ENCODE measurements at regions not wholly inside any gene's neighbourhood (a gene's known extent, or its start where the extent isn't known, plus 50 kb on each side); places are given as distances from the start of the nearest gene placed in this dataset.
"Not testable (repeated sequence)": the region's sequence is repeated elsewhere in the genome, so short reads cannot be mapped to it uniquely, and the experiment has no call there.

GRCh38 chr6:49110916-49111315, 352.1 kb downstream of the MMUT start:
- Histone ChIP-seq H3K4me3 (ENCODE audit: low read length in 2 of 2) (no peak overlapping the region), H3K27me3 (ENCODE audit: control insufficient read depth in 1 of 2, insufficient read depth in 2 of 2, low read length in 1 of 2) (no peaks in the 10 kb centered on the region), H3K27ac (ENCODE audit: low read depth in 1 of 2, low read length in 2 of 2) (no peak overlapping the region), H3K4me1 (ENCODE audit: control insufficient read depth in 1 of 2, insufficient read depth in 2 of 2, low read length in 2 of 2) (no peaks in the 10 kb centered on the region), H3K9me3 (ENCODE audit: control insufficient read depth, low read length) (peaks cover 2% of the 10 kb centered on the region), H3K36me3 (ENCODE audit: control insufficient read depth in 1 of 2, insufficient read depth in 2 of 2, low read length in 1 of 2) (no peaks in the 10 kb centered on the region)
- intact Hi-C loops (cut with DNase I), result no loop called here
- 96% methylated on average over 2 of the region's 2 CpGs for WGBS, 2 donors
- ATAC-seq (ENCODE audit: low FRiP score) (no peak), DNase-seq (no peak)

- H3K36me3 ChIP-seq (ENCODE audit: control insufficient read depth in 1 of 2, insufficient read depth in 2 of 2, low read length in 1 of 2); intact Hi-C loops (cut with DNase I); H3K27ac ChIP-seq (ENCODE audit: low read depth in 1 of 2, low read length in 2 of 2); DNase-seq; H3K4me3 ChIP-seq (ENCODE audit: low read length in 2 of 2); H3K27me3 ChIP-seq (ENCODE audit: control insufficient read depth in 1 of 2, insufficient read depth in 2 of 2, low read length in 1 of 2); H3K9me3 ChIP-seq (ENCODE audit: control insufficient read depth, low read length); ATAC-seq (ENCODE audit: low FRiP score); H3K4me1 ChIP-seq (ENCODE audit: control insufficient read depth in 1 of 2, insufficient read depth in 2 of 2, low read length in 2 of 2): not testable (repeated sequence)
- 90 to 92% methylated on average over 11 of the region's 11 CpGs for WGBS, 2 donors
These were observed 365.4 kb downstream of the MMUT start for GRCh38 chr6:49097664-49098063.

- H3K27ac ChIP-seq (ENCODE audit: low read depth in 1 of 2, low read length in 2 of 2), result no peak overlapping the region
- no peaks in the 10 kb centered on the region for H3K27me3 ChIP-seq (ENCODE audit: control insufficient read depth in 1 of 2, insufficient read depth in 2 of 2, low read length in 1 of 2)
- H3K9me3 ChIP-seq (ENCODE audit: control insufficient read depth, low read length), result no peaks in the 10 kb centered on the region
- H3K4me1 ChIP-seq (ENCODE audit: control insufficient read depth in 1 of 2, insufficient read depth in 2 of 2, low read length in 2 of 2), result no peaks in the 10 kb centered on the region
- DNase-seq, result no peak
- no peak for ATAC-seq (ENCODE audit: low FRiP score)
- no peaks in the 10 kb centered on the region for H3K36me3 ChIP-seq (ENCODE audit: control insufficient read depth in 1 of 2, insufficient read depth in 2 of 2, low read length in 1 of 2)
- no peak overlapping the region for H3K4me3 ChIP-seq (ENCODE audit: low read length in 2 of 2)
- intact Hi-C loops (cut with DNase I), result no loop called here
- WGBS, 2 donors, result 84% methylated on average over 2 of the region's 2 CpGs
These were observed 365.9 kb downstream of the MMUT start for GRCh38 chr6:49097116-49097515.

GRCh38 chr6:49088631-49089030, 374.4 kb downstream of the MMUT start:
- H3K27me3 ChIP-seq (ENCODE audit: control insufficient read depth in 1 of 2, insufficient read depth in 2 of 2, low read length in 1 of 2), result no peaks in the 10 kb centered on the region
- 90 to 93% methylated on average over 4 of the region's 4 CpGs for WGBS, 2 donors

GRCh38 chr6:49087369-49087768, 375.7 kb downstream of the MMUT start:
- Histone ChIP-seq H3K27ac (ENCODE audit: low read depth in 1 of 2, low read length in 2 of 2) (no peak overlapping the region), H3K4me1 (ENCODE audit: control insufficient read depth in 1 of 2, insufficient read depth in 2 of 2, low read length in 2 of 2) (no peaks in the 10 kb centered on the region), H3K36me3 (ENCODE audit: control insufficient read depth in 1 of 2, insufficient read depth in 2 of 2, low read length in 1 of 2) (no peaks in the 10 kb centered on the region), H3K27me3 (ENCODE audit: control insufficient read depth in 1 of 2, insufficient read depth in 2 of 2, low read length in 1 of 2) (no peaks in the 10 kb centered on the region), H3K4me3 (ENCODE audit: low read length in 2 of 2) (no peak overlapping the region), H3K9me3 (ENCODE audit: control insufficient read depth, low read length) (no peaks in the 10 kb centered on the region)
- intact Hi-C loops (cut with DNase I), result no loop called here
- DNase-seq (no peak), ATAC-seq (ENCODE audit: low FRiP score) (no peak)
- WGBS, 2 donors, result 35 to 38% methylated on average over 3 of the region's 3 CpGs

More at GRCh38 chr6:49088631-49089030, 374.4 kb downstream of the MMUT start:
- Histone ChIP-seq H3K27ac (ENCODE audit: low read depth in 1 of 2, low read length in 2 of 2) (no peak overlapping the region), H3K4me3 (ENCODE audit: low read length in 2 of 2) (no peak overlapping the region), H3K9me3 (ENCODE audit: control insufficient read depth, low read length) (no peaks in the 10 kb centered on the region), H3K36me3 (ENCODE audit: control insufficient read depth in 1 of 2, insufficient read depth in 2 of 2, low read length in 1 of 2) (no peaks in the 10 kb centered on the region), H3K4me1 (ENCODE audit: control insufficient read depth in 1 of 2, insufficient read depth in 2 of 2, low read length in 2 of 2) (no peaks in the 10 kb centered on the region)
- ATAC-seq (ENCODE audit: low FRiP score) (no peak), DNase-seq (no peak)
- intact Hi-C loops (cut with DNase I), result no loop called here

- 52 to 62% methylated on average over 2 of the region's 2 CpGs for WGBS, 2 donors
- DNase-seq (no peak), ATAC-seq (ENCODE audit: low FRiP score) (no peak)
- intact Hi-C loops (cut with DNase I), result no loop called here
- Histone ChIP-seq H3K4me3 (ENCODE audit: low read length in 2 of 2) (no peak overlapping the region), H3K27me3 (ENCODE audit: control insufficient read depth in 1 of 2, insufficient read depth in 2 of 2, low read length in 1 of 2) (no peaks in the 10 kb centered on the region), H3K4me1 (ENCODE audit: control insufficient read depth in 1 of 2, insufficient read depth in 2 of 2, low read length in 2 of 2) (no peaks in the 10 kb centered on the region), H3K9me3 (ENCODE audit: control insufficient read depth, low read length) (no peaks in the 10 kb centered on the region), H3K36me3 (ENCODE audit: control insufficient read depth in 1 of 2, insufficient read depth in 2 of 2, low read length in 1 of 2) (no peaks in the 10 kb centered on the region), H3K27ac (ENCODE audit: low read depth in 1 of 2, low read length in 2 of 2) (no peak overlapping the region)
These were observed 380.4 kb downstream of the MMUT start for GRCh38 chr6:49082611-49083010.

GRCh38 chr6:49072885-49073620, 390.0 kb downstream of the MMUT start:
- no peak for DNase-seq
- WGBS, 2 donors, result 80 to 83% methylated on average over 4 of the region's 4 CpGs
- no peaks in the 10 kb centered on the region for H3K4me1 ChIP-seq (ENCODE audit: control insufficient read depth in 1 of 2, insufficient read depth in 2 of 2, low read length in 2 of 2)
- H3K4me3 ChIP-seq (ENCODE audit: low read length in 2 of 2), result no peak overlapping the region
- H3K27ac ChIP-seq (ENCODE audit: low read depth in 1 of 2, low read length in 2 of 2), result no peak overlapping the region
- ATAC-seq (ENCODE audit: low FRiP score), result no peak
- no peaks in the 10 kb centered on the region for H3K36me3 ChIP-seq (ENCODE audit: control insufficient read depth in 1 of 2, insufficient read depth in 2 of 2, low read length in 1 of 2)
- H3K27me3 ChIP-seq (ENCODE audit: control insufficient read depth in 1 of 2, insufficient read depth in 2 of 2, low read length in 1 of 2), result no peaks in the 10 kb centered on the region
- H3K9me3 ChIP-seq (ENCODE audit: control insufficient read depth, low read length), result peaks cover 2% of the 10 kb centered on the region
- intact Hi-C loops (cut with DNase I), result no loop called here

- Histone ChIP-seq H3K4me1 (ENCODE audit: control insufficient read depth in 1 of 2, insufficient read depth in 2 of 2, low read length in 2 of 2) (no peaks in the 10 kb centered on the region), H3K9me3 (ENCODE audit: control insufficient read depth, low read length) (peaks cover 2% of the 10 kb centered on the region), H3K4me3 (ENCODE audit: low read length in 2 of 2) (no peak overlapping the region), H3K27ac (ENCODE audit: low read depth in 1 of 2, low read length in 2 of 2) (no peak overlapping the region), H3K27me3 (ENCODE audit: control insufficient read depth in 1 of 2, insufficient read depth in 2 of 2, low read length in 1 of 2) (no peaks in the 10 kb centered on the region), H3K36me3 (ENCODE audit: control insufficient read depth in 1 of 2, insufficient read depth in 2 of 2, low read length in 1 of 2) (no peaks in the 10 kb centered on the region)
- ATAC-seq (ENCODE audit: low FRiP score), result no peak
- DNase-seq, result no peak
- intact Hi-C loops (cut with DNase I), result no loop called here
- 67 to 84% methylated on average over 1 of the region's 1 CpG for WGBS, 2 donors
These were observed 390.9 kb downstream of the MMUT start for GRCh38 chr6:49072146-49072545.

GRCh38 chr6:49070411-49070810, 392.6 kb downstream of the MMUT start:
- H3K4me3 ChIP-seq (ENCODE audit: low read length in 2 of 2), result no peak overlapping the region
- ATAC-seq (ENCODE audit: low FRiP score) (no peak), DNase-seq (no peak)
- no peak overlapping the region for H3K27ac ChIP-seq (ENCODE audit: low read depth in 1 of 2, low read length in 2 of 2)
- H3K27me3 ChIP-seq (ENCODE audit: control insufficient read depth in 1 of 2, insufficient read depth in 2 of 2, low read length in 1 of 2), result no peaks in the 10 kb centered on the region
- WGBS, 2 donors, result 85 to 89% methylated on average over 2 of the region's 2 CpGs
- intact Hi-C loops (cut with DNase I), result no loop called here
- peaks cover 2% of the 10 kb centered on the region for H3K9me3 ChIP-seq (ENCODE audit: control insufficient read depth, low read length)
- no peaks in the 10 kb centered on the region for H3K36me3 ChIP-seq (ENCODE audit: control insufficient read depth in 1 of 2, insufficient read depth in 2 of 2, low read length in 1 of 2)
- H3K4me1 ChIP-seq (ENCODE audit: control insufficient read depth in 1 of 2, insufficient read depth in 2 of 2, low read length in 2 of 2), result no peaks in the 10 kb centered on the region
